ENCODE measurements at regions not wholly inside any gene's neighbourhood (a gene's known extent, or its start where the extent isn't known, plus 50 kb on each side); places are given as distances from the start of the nearest gene placed in this dataset.
"Not testable (repeated sequence)": the region's sequence is repeated elsewhere in the genome, so short reads cannot be mapped to it uniquely, and the experiment has no call there.

- Histone ChIP-seq H3K9me3 (ENCODE audit: control insufficient read depth, low read length) (no peaks in the 10 kb centered on the region), H3K4me3 (ENCODE audit: low read length in 2 of 2) (no peak overlapping the region), H3K27ac (ENCODE audit: low read depth in 1 of 2, low read length in 2 of 2) (no peak overlapping the region), H3K4me1 (ENCODE audit: control insufficient read depth in 1 of 2, insufficient read depth in 2 of 2, low read length in 2 of 2) (no peaks in the 10 kb centered on the region), H3K27me3 (ENCODE audit: control insufficient read depth in 1 of 2, insufficient read depth in 2 of 2, low read length in 1 of 2) (no peaks in the 10 kb centered on the region), H3K36me3 (ENCODE audit: control insufficient read depth in 1 of 2, insufficient read depth in 2 of 2, low read length in 1 of 2) (no peaks in the 10 kb centered on the region)
- ATAC-seq (ENCODE audit: low FRiP score) (no peak), DNase-seq (no peak)
- intact Hi-C loops (cut with DNase I): no loop called here
- 71 to 81% methylated on average over 5 of the region's 5 CpGs for WGBS, 2 donors
Observed at GRCh38 chrX:44785652-44786051, 58.2 kb upstream of the DUSP21 start.

- DNase-seq (no peak), ATAC-seq (ENCODE audit: low FRiP score) (no peak)
- 63 to 73% methylated on average over 2 of the region's 2 CpGs for WGBS, 2 donors
Observed at GRCh38 chrX:44784241-44784640, 59.6 kb upstream of the DUSP21 start.

GRCh38 chrX:44778254-44778653 lies 65.6 kb upstream of the DUSP21 start:
- DNase-seq: no peak
- 75 to 93% methylated on average over 7 of the region's 7 CpGs for WGBS, 2 donors
- no peaks in the 10 kb centered on the region for H3K27me3 ChIP-seq (ENCODE audit: control insufficient read depth in 1 of 2, insufficient read depth in 2 of 2, low read length in 1 of 2)
- H3K4me1 ChIP-seq (ENCODE audit: control insufficient read depth in 1 of 2, insufficient read depth in 2 of 2, low read length in 2 of 2): no peaks in the 10 kb centered on the region
- H3K36me3 ChIP-seq (ENCODE audit: control insufficient read depth in 1 of 2, insufficient read depth in 2 of 2, low read length in 1 of 2): no peaks in the 10 kb centered on the region
- intact Hi-C loops (cut with DNase I): no loop called here
- no peak overlapping the region for H3K27ac ChIP-seq (ENCODE audit: low read depth in 1 of 2, low read length in 2 of 2)
- ATAC-seq (ENCODE audit: low FRiP score): no peak
- H3K4me3 ChIP-seq (ENCODE audit: low read length in 2 of 2): no peak overlapping the region
- no peaks in the 10 kb centered on the region for H3K9me3 ChIP-seq (ENCODE audit: control insufficient read depth, low read length)

More at GRCh38 chrX:44784241-44784640, 59.6 kb upstream of the DUSP21 start:
- Histone ChIP-seq H3K27me3 (ENCODE audit: control insufficient read depth in 1 of 2, insufficient read depth in 2 of 2, low read length in 1 of 2) (no peaks in the 10 kb centered on the region), H3K4me3 (ENCODE audit: low read length in 2 of 2) (no peak overlapping the region), H3K36me3 (ENCODE audit: control insufficient read depth in 1 of 2, insufficient read depth in 2 of 2, low read length in 1 of 2) (no peaks in the 10 kb centered on the region), H3K9me3 (ENCODE audit: control insufficient read depth, low read length) (no peaks in the 10 kb centered on the region), H3K4me1 (ENCODE audit: control insufficient read depth in 1 of 2, insufficient read depth in 2 of 2, low read length in 2 of 2) (no peaks in the 10 kb centered on the region), H3K27ac (ENCODE audit: low read depth in 1 of 2, low read length in 2 of 2) (no peak overlapping the region)
- intact Hi-C loops (cut with DNase I): no loop called here

GRCh38 chrX:44775726-44776125 lies 68.1 kb upstream of the DUSP21 start:
- Histone ChIP-seq H3K4me1 (ENCODE audit: control insufficient read depth in 1 of 2, insufficient read depth in 2 of 2, low read length in 2 of 2) (no peaks in the 10 kb centered on the region), H3K9me3 (ENCODE audit: control insufficient read depth, low read length) (no peaks in the 10 kb centered on the region), H3K36me3 (ENCODE audit: control insufficient read depth in 1 of 2, insufficient read depth in 2 of 2, low read length in 1 of 2) (no peaks in the 10 kb centered on the region), H3K27me3 (ENCODE audit: control insufficient read depth in 1 of 2, insufficient read depth in 2 of 2, low read length in 1 of 2) (no peaks in the 10 kb centered on the region), H3K4me3 (ENCODE audit: low read length in 2 of 2) (no peak overlapping the region), H3K27ac (ENCODE audit: low read depth in 1 of 2, low read length in 2 of 2) (no peak overlapping the region)
- no peak for DNase-seq
- ATAC-seq (ENCODE audit: low FRiP score): no peak
- WGBS, 2 donors: 85 to 96% methylated on average over 6 of the region's 6 CpGs
- intact Hi-C loops (cut with DNase I): no loop called here

GRCh38 chrX:44774066-44774465 lies 69.8 kb upstream of the DUSP21 start:
- intact Hi-C loops (cut with DNase I); ATAC-seq (ENCODE audit: low FRiP score); H3K27me3 ChIP-seq (ENCODE audit: control insufficient read depth in 1 of 2, insufficient read depth in 2 of 2, low read length in 1 of 2); H3K4me3 ChIP-seq (ENCODE audit: low read length in 2 of 2); DNase-seq; H3K4me1 ChIP-seq (ENCODE audit: control insufficient read depth in 1 of 2, insufficient read depth in 2 of 2, low read length in 2 of 2); H3K27ac ChIP-seq (ENCODE audit: low read depth in 1 of 2, low read length in 2 of 2); H3K9me3 ChIP-seq (ENCODE audit: control insufficient read depth, low read length); H3K36me3 ChIP-seq (ENCODE audit: control insufficient read depth in 1 of 2, insufficient read depth in 2 of 2, low read length in 1 of 2): not testable (repeated sequence)
- 35 to 42% methylated on average over 10 of the region's 10 CpGs for WGBS, 2 donors

GRCh38 chrX:44770121-44770520 lies 73.7 kb upstream of the DUSP21 start:
- ATAC-seq (ENCODE audit: low FRiP score): no peak
- Histone ChIP-seq H3K27me3 (ENCODE audit: control insufficient read depth in 1 of 2, insufficient read depth in 2 of 2, low read length in 1 of 2) (no peaks in the 10 kb centered on the region), H3K4me1 (ENCODE audit: control insufficient read depth in 1 of 2, insufficient read depth in 2 of 2, low read length in 2 of 2) (no peaks in the 10 kb centered on the region), H3K4me3 (ENCODE audit: low read length in 2 of 2) (no peak overlapping the region), H3K36me3 (ENCODE audit: control insufficient read depth in 1 of 2, insufficient read depth in 2 of 2, low read length in 1 of 2) (no peaks in the 10 kb centered on the region), H3K27ac (ENCODE audit: low read depth in 1 of 2, low read length in 2 of 2) (no peak overlapping the region), H3K9me3 (ENCODE audit: control insufficient read depth, low read length) (no peaks in the 10 kb centered on the region)
- intact Hi-C loops (cut with DNase I): no loop called here
- WGBS, 2 donors: 20 to 35% methylated on average over 2 of the region's 2 CpGs
- no peak for DNase-seq

- intact Hi-C loops (cut with DNase I): no loop called here
- 75 to 78% methylated on average over 5 of the region's 5 CpGs for WGBS, 2 donors
- H3K4me1 ChIP-seq (ENCODE audit: control insufficient read depth in 1 of 2, insufficient read depth in 2 of 2, low read length in 2 of 2): no peaks in the 10 kb centered on the region
- ATAC-seq (ENCODE audit: low FRiP score): no peak
- no peaks in the 10 kb centered on the region for H3K27me3 ChIP-seq (ENCODE audit: control insufficient read depth in 1 of 2, insufficient read depth in 2 of 2, low read length in 1 of 2)
- H3K36me3 ChIP-seq (ENCODE audit: control insufficient read depth in 1 of 2, insufficient read depth in 2 of 2, low read length in 1 of 2): no peaks in the 10 kb centered on the region
- no peak for DNase-seq
- H3K9me3 ChIP-seq (ENCODE audit: control insufficient read depth, low read length): no peaks in the 10 kb centered on the region
- no peak overlapping the region for H3K27ac ChIP-seq (ENCODE audit: low read depth in 1 of 2, low read length in 2 of 2)
- no peak overlapping the region for H3K4me3 ChIP-seq (ENCODE audit: low read length in 2 of 2)
Observed at GRCh38 chrX:44767308-44767707, 76.5 kb upstream of the DUSP21 start.

- WGBS, 2 donors: 32 to 39% methylated on average over 2 of the region's 2 CpGs
- Histone ChIP-seq H3K27me3 (ENCODE audit: control insufficient read depth in 1 of 2, insufficient read depth in 2 of 2, low read length in 1 of 2) (no peaks in the 10 kb centered on the region), H3K9me3 (ENCODE audit: control insufficient read depth, low read length) (no peaks in the 10 kb centered on the region), H3K27ac (ENCODE audit: low read depth in 1 of 2, low read length in 2 of 2) (no peak overlapping the region), H3K4me1 (ENCODE audit: control insufficient read depth in 1 of 2, insufficient read depth in 2 of 2, low read length in 2 of 2) (no peaks in the 10 kb centered on the region), H3K4me3 (ENCODE audit: low read length in 2 of 2) (no peak overlapping the region), H3K36me3 (ENCODE audit: control insufficient read depth in 1 of 2, insufficient read depth in 2 of 2, low read length in 1 of 2) (no peaks in the 10 kb centered on the region)
- intact Hi-C loops (cut with DNase I): no loop called here
- DNase-seq (no peak), ATAC-seq (ENCODE audit: low FRiP score) (no peak)
Observed at GRCh38 chrX:44765556-44765955, 78.3 kb upstream of the DUSP21 start.

GRCh38 chrX:44747969-44748368 lies 95.9 kb upstream of the DUSP21 start:
- WGBS, 2 donors: 14 to 27% methylated on average over 2 of the region's 2 CpGs
- Histone ChIP-seq H3K27me3 (ENCODE audit: control insufficient read depth in 1 of 2, insufficient read depth in 2 of 2, low read length in 1 of 2) (no peaks in the 10 kb centered on the region), H3K36me3 (ENCODE audit: control insufficient read depth in 1 of 2, insufficient read depth in 2 of 2, low read length in 1 of 2) (no peaks in the 10 kb centered on the region), H3K27ac (ENCODE audit: low read depth in 1 of 2, low read length in 2 of 2) (no peak overlapping the region), H3K4me1 (ENCODE audit: control insufficient read depth in 1 of 2, insufficient read depth in 2 of 2, low read length in 2 of 2) (no peaks in the 10 kb centered on the region), H3K4me3 (ENCODE audit: low read length in 2 of 2) (no peak overlapping the region), H3K9me3 (ENCODE audit: control insufficient read depth, low read length) (no peaks in the 10 kb centered on the region)
- no peak for DNase-seq
- no peak for ATAC-seq (ENCODE audit: low FRiP score)
- intact Hi-C loops (cut with DNase I): no loop called here
